ENCODE measurements at regions not wholly inside any gene's neighbourhood (a gene's known extent, or its start where the extent isn't known, plus 50 kb on each side); places are given as distances from the start of the nearest gene placed in this dataset.

GRCh38 chr3:104854468-104854867 lies 512.2 kb upstream of the ALCAM start:
- TF ChIP-seq CTCF (IDR thresholded peaks at IDR 0.05) = no peak
- no peak for TF ChIP-seq ZFX (IDR thresholded peaks at IDR 0.05; ENCODE audit: borderline replicate concordance)
- no peak overlapping the region for H3K27ac ChIP-seq

- H3K27ac ChIP-seq = no peak overlapping the region
- TF ChIP-seq ZFX (IDR thresholded peaks at IDR 0.05; ENCODE audit: borderline replicate concordance) (no peak), CTCF (IDR thresholded peaks at IDR 0.05) (no peak)
Measured at GRCh38 chr3:104855702-104856101, 511.0 kb upstream of the ALCAM start.

GRCh38 chr3:104856741-104857140 lies 510.0 kb upstream of the ALCAM start:
- H3K27ac ChIP-seq = no peak overlapping the region
- TF ChIP-seq ZFX (IDR thresholded peaks at IDR 0.05; ENCODE audit: borderline replicate concordance) (no peak), CTCF (IDR thresholded peaks at IDR 0.05) (no peak)

GRCh38 chr3:104868291-104868690 lies 498.4 kb upstream of the ALCAM start:
- TF ChIP-seq CTCF (IDR thresholded peaks at IDR 0.05) = no peak
- no peak for TF ChIP-seq ZFX (IDR thresholded peaks at IDR 0.05; ENCODE audit: borderline replicate concordance)
- no peak overlapping the region for H3K27ac ChIP-seq

- no peak overlapping the region for H3K27ac ChIP-seq
- TF ChIP-seq ZFX (IDR thresholded peaks at IDR 0.05; ENCODE audit: borderline replicate concordance) (no peak), CTCF (IDR thresholded peaks at IDR 0.05) (no peak)
Measured at GRCh38 chr3:104870276-104870675, 496.4 kb upstream of the ALCAM start.

- no peak for TF ChIP-seq ZFX (IDR thresholded peaks at IDR 0.05; ENCODE audit: borderline replicate concordance)
- no peak for TF ChIP-seq CTCF (IDR thresholded peaks at IDR 0.05)
Measured at GRCh38 chr3:104873331-104873730, 493.4 kb upstream of the ALCAM start.

GRCh38 chr3:104878395-104878794 lies 488.3 kb upstream of the ALCAM start:
- TF ChIP-seq CTCF (IDR thresholded peaks at IDR 0.05) (no peak), ZFX (IDR thresholded peaks at IDR 0.05; ENCODE audit: borderline replicate concordance) (no peak)
- no peak overlapping the region for H3K27ac ChIP-seq

More at GRCh38 chr3:104873331-104873730, 493.4 kb upstream of the ALCAM start:
- no peak overlapping the region for H3K27ac ChIP-seq

Data from 22Rv1 (cell line).